ENCODE measurements at regions not wholly inside any gene's neighbourhood (a gene's known extent, or its start where the extent isn't known, plus 50 kb on each side); places are given as distances from the start of the nearest gene placed in this dataset.

DNA sequence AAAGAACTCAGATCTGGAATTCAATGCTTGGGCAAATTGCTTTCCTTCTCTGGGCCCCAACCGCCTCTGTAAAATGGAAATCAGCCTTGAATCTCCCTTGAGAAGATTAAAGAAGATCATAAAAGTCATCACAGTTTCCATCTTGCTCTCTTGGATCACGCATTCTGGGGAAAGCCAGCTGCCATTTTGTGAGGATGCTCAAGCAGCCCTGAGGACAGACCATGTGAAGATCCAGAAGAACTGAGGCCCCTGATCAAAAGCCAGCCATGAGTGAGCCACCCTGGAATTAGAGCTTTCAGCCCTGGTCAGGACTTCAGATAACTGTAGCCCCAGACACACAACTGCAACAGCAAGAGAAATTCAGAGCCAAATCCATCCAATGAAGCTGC lies 229.3 kb downstream of the MN1 start:
- intact Hi-C loops (cut with DNase I, micrococcal nuclease), result no loop called here
- H3K9me3 ChIP-seq, result no peaks in the 10 kb centered on the region
- no peak for DNase-seq
- H3K36me3 ChIP-seq (ENCODE audit: low read depth), result no peaks in the 10 kb centered on the region
- ATAC-seq, result no peak
- TF ChIP-seq, protein P1, sequence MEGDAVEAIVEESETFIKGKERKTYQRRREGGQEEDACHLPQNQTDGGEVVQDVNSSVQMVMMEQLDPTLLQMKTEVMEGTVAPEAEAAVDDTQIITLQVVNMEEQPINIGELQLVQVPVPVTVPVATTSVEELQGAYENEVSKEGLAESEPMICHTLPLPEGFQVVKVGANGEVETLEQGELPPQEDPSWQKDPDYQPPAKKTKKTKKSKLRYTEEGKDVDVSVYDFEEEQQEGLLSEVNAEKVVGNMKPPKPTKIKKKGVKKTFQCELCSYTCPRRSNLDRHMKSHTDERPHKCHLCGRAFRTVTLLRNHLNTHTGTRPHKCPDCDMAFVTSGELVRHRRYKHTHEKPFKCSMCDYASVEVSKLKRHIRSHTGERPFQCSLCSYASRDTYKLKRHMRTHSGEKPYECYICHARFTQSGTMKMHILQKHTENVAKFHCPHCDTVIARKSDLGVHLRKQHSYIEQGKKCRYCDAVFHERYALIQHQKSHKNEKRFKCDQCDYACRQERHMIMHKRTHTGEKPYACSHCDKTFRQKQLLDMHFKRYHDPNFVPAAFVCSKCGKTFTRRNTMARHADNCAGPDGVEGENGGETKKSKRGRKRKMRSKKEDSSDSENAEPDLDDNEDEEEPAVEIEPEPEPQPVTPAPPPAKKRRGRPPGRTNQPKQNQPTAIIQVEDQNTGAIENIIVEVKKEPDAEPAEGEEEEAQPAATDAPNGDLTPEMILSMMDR (IDR thresholded peaks at IDR 0.05), result no peak
- H3K4me3 ChIP-seq, result no peak overlapping the region
- no peaks in the 10 kb centered on the region for H3K4me1 ChIP-seq (ENCODE audit: low read depth)

DNA sequence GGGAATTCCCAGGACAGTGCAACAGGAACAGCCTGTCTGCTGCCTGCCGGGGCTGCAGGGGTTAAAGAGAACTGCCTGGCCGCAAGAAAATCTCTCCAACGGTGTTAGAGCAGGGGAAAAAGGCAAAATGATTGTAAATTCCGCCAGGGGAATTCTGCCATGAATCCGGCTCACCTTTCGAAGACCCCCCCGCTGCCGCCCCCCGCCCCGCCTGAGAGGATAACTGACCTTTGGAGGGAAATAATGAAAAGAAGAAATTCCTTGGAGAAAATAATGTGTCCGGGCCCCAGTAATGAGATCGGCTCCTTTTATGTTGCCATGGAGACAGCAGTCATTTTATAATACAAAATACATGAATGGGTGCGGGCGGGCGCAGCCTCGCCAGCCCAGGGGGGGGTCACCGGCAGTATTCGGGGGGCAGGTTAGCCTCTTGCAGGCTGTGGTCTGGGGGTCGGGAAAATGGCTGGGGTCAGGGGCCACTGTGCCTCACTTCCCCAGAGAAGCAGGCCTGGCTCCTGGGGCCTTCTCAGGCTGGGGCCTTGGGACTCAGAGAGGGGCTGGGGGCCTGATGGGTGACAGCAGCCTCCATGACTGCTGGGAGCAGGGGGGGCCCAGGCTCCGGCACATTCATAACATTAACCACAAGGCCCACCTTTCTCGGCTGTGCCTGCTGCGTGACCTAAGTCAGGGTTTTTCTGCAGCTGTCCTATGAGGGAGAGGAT lies 228.1 kb downstream of the MN1 start:
- no peaks in the 10 kb centered on the region for H3K36me3 ChIP-seq (ENCODE audit: low read depth)
- TF ChIP-seq, protein P1 (IDR thresholded peaks at IDR 0.05), result no peak
- ATAC-seq (no peak), DNase-seq (no peak)
- no peaks in the 10 kb centered on the region for H3K9me3 ChIP-seq
- H3K4me1 ChIP-seq (ENCODE audit: low read depth), result no peaks in the 10 kb centered on the region
- intact Hi-C loops (cut with DNase I, micrococcal nuclease), result no loop called here
- H3K4me3 ChIP-seq, result no peak overlapping the region

DNA sequence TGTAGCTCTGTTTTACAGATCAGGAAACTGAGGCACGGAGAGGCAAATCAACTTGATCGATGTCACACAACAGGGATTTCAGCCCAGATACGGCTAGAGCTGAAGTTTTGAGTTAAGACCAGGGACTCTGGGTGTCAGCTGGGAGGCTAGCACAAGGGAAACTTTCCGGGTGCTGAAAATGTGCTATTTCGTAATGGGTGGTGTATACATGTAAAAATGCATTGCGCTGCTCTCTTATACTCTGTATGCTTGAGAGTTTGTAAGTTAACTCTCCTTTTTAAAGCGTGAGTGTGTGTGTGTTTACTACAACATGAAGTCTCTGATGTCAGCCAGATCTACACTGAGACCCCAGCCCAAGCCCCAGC lies 227.6 kb downstream of the MN1 start:
- Histone ChIP-seq H3K36me3 (ENCODE audit: low read depth) (no peaks in the 10 kb centered on the region), H3K4me1 (ENCODE audit: low read depth) (no peaks in the 10 kb centered on the region), H3K4me3 (no peak overlapping the region), H3K9me3 (no peaks in the 10 kb centered on the region)
- ATAC-seq (no peak), DNase-seq (no peak)
- TF ChIP-seq, protein P1 (IDR thresholded peaks at IDR 0.05), result no peak
- intact Hi-C loops (cut with DNase I, micrococcal nuclease), result no loop called here

DNA sequence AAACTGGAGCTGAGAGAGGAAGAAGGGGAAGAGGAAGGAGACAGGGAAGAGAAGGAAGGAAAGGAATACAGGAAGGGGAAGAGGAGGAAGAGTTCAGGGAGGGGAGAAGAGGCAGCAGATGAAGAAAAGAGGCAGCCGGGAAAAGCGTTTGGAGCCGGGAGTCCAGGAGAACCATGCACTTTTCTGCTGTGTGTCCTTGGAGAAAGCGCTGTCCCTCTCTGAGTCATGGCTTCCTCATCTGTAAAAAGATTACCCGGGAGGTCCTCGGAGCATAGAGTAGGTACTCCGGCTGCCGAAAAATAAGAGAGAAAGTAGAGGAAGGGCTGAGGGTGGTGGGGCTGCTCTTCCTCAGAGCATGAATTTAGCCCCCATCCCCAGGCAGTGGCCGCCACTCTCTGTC lies 226.9 kb downstream of the MN1 start:
- no peaks in the 10 kb centered on the region for H3K4me1 ChIP-seq (ENCODE audit: low read depth)
- no peak for ATAC-seq
- intact Hi-C loops (cut with DNase I, micrococcal nuclease), result no loop called here
- no peak overlapping the region for H3K4me3 ChIP-seq
- TF ChIP-seq, protein P1 (IDR thresholded peaks at IDR 0.05), result no peak
- no peaks in the 10 kb centered on the region for H3K9me3 ChIP-seq
- H3K36me3 ChIP-seq (ENCODE audit: low read depth), result no peaks in the 10 kb centered on the region
- no peak for DNase-seq

DNA sequence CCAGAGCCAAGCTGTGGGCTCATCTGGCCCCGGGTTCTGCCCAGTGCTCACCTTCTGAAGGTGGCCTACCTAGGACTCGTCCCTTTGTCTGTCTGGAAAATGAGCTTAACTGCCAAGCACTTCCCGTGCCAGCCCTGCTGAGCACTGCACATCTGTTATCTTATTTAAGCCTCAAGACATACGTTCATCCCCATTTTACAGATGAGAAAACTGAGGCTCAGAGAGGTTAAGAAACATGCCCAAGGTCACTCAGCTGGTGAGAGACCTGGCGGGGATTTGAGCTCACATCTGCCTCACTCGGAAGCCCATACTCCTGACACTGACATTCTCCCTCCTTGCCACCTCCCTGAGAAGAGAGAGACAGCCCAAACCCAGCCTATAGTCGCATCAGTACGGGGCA lies 226.2 kb downstream of the MN1 start:
- Histone ChIP-seq H3K9me3 (no peaks in the 10 kb centered on the region), H3K4me1 (ENCODE audit: low read depth) (no peaks in the 10 kb centered on the region), H3K4me3 (no peak overlapping the region), H3K36me3 (ENCODE audit: low read depth) (no peaks in the 10 kb centered on the region)
- TF ChIP-seq, protein P1 (IDR thresholded peaks at IDR 0.05), result no peak
- DNase-seq, result no peak
- no peak for ATAC-seq
- intact Hi-C loops (cut with DNase I, micrococcal nuclease), result no loop called here

DNA sequence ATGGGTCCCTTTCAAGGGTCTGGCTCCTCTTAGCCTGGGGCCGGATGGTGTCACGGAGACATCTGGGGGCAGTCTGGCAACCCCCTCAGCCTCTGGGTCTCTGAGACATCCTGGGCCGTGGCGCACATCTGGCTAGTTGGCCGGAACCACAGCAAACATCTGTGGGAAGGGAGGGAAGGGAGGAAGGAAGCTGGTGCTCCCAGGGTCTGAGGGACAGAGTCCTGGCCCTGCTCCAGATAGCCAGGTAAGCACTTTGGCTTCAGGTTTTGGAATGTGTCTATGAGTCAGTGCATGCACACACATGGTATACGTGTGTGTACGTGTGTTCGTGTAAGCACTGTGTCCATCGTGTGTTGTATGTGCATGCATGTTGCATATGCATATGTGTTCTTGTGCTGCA lies 225.1 kb downstream of the MN1 start:
- TF ChIP-seq, protein P1 (IDR thresholded peaks at IDR 0.05), result no peak
- Histone ChIP-seq H3K4me3 (no peak overlapping the region), H3K36me3 (ENCODE audit: low read depth) (no peaks in the 10 kb centered on the region), H3K4me1 (ENCODE audit: low read depth) (no peaks in the 10 kb centered on the region), H3K9me3 (no peaks in the 10 kb centered on the region)
- no peak for ATAC-seq
- DNase-seq, result no peak
- intact Hi-C loops (cut with DNase I, micrococcal nuclease), result no loop called here
